ENCODE measurements at regions not wholly inside any gene's neighbourhood (a gene's known extent, or its start where the extent isn't known, plus 50 kb on each side); places are given as distances from the start of the nearest gene placed in this dataset.

DNA sequence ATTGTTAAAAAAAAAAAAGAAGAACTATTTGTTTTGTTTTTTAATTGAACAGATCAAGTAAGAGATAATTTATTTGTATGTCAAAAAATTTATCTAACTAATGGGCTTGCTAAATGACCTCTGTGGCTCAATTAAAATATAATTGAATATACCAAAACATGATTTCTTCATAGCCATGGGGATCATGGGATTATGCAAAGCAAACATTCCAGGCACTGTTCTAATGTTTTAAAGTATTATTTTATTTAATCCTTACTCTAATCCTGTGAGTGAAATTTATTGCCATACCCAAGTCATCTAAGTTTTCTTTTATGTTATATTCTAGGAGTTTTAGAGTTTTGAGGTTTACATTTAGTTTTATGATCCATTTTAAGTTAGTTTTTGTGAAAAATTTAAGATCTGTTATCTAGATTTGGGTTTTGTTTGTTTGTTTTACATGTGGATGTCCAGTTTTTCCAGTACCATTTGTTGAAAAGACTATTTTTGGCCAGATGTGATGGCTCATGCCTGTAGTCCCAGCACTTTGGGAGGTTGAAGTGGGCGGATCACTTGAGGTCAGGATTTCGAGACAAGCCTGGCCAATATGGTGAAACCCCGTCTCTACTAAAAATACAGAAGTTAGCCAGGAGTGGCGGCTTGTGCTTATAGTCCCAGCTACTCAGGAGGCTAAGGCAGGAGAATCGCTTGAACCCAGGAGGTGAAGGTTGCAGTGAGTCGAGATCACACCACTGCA, 52.3 kb upstream of the CNOT10 start:
- TF ChIP-seq, protein P1, sequence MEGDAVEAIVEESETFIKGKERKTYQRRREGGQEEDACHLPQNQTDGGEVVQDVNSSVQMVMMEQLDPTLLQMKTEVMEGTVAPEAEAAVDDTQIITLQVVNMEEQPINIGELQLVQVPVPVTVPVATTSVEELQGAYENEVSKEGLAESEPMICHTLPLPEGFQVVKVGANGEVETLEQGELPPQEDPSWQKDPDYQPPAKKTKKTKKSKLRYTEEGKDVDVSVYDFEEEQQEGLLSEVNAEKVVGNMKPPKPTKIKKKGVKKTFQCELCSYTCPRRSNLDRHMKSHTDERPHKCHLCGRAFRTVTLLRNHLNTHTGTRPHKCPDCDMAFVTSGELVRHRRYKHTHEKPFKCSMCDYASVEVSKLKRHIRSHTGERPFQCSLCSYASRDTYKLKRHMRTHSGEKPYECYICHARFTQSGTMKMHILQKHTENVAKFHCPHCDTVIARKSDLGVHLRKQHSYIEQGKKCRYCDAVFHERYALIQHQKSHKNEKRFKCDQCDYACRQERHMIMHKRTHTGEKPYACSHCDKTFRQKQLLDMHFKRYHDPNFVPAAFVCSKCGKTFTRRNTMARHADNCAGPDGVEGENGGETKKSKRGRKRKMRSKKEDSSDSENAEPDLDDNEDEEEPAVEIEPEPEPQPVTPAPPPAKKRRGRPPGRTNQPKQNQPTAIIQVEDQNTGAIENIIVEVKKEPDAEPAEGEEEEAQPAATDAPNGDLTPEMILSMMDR (IDR thresholded peaks at IDR 0.05; ENCODE audit: extremely low read depth in 1 of 2, insufficient read depth in 1 of 2, low read depth in 1 of 2, low read length in 2 of 2) = no peak
- TF ChIP-seq POLR2A (IDR thresholded peaks at IDR 0.05; ENCODE audit: low read depth, low read length) (no peak), EZH2 (IDR thresholded peaks at IDR 0.05; ENCODE audit: borderline replicate concordance, low read depth, low read length, severe bottlenecking) (no peak), POLR2AphosphoS5 (IDR thresholded peaks at IDR 0.05; ENCODE audit: insufficient read depth, low read depth, low read length) (no peak), FOS (IDR thresholded peaks at IDR 0.05; ENCODE audit: borderline replicate concordance, insufficient read depth, low read length) (no peak)
